WTC11 (cell line): ENCODE measurements at regions not wholly inside any gene's neighbourhood (a gene's known extent, or its start where the extent isn't known, plus 50 kb on each side); places are given as distances from the start of the nearest gene placed in this dataset.

ENCODE experiments used
- ATAC-seq: fragments of 200-7000 bp; cut with Tn5 transposase; 2 replicates; pipeline ENCODE4 v1.10.0; 2021; ENCODE audit warnings: mild to moderate bottlenecking, moderate library complexity
- CTCF ChIA-PET: fragments of 300-600 bp; sonication (Branson Sonifier 250); formaldehyde crosslinking; loops from one replicate; lab custom pipeline; 2021; ENCODE audit warnings: antibody characterized with exemption; lab: Charles Lee
- POLR2A ChIA-PET: fragments of 350-600 bp; sonication (Branson Sonifier 250); formaldehyde crosslinking; loops from one replicate; lab custom pipeline; 2021; ENCODE audit warnings: antibody characterized with exemption; lab: Charles Lee
- DNase-seq: peaks from one replicate; pipeline ENCODE4 v3.0.0; 2021; ENCODE audit warnings: low spot score
- H3K27ac Mint-ChIP-seq: 2 replicates; pipeline ENCODE4 v1.8.0; 2021; ENCODE audit warnings: mixed read lengths
- H3K27me3 Mint-ChIP-seq: 2 replicates; pipeline ENCODE4 v1.8.0; 2021; ENCODE audit warnings: low read depth, mild to moderate bottlenecking, moderate library complexity, mixed read lengths
- H3K36me3 Mint-ChIP-seq: 2 replicates; pipeline ENCODE4 v1.8.0; 2021; ENCODE audit warnings: mixed read lengths
- H3K4me1 Mint-ChIP-seq: 2 replicates; pipeline ENCODE4 v1.8.0; 2022; ENCODE audit warnings: mixed read lengths
- H3K4me3 Mint-ChIP-seq: 2 replicates; pipeline ENCODE4 v1.8.0; 2021; ENCODE audit warnings: mild to moderate bottlenecking, moderate library complexity, mixed read lengths
- H3K9me3 Mint-ChIP-seq: 2 replicates; pipeline ENCODE4 v1.8.0; 2021; ENCODE audit warnings: mixed read lengths
- AFF4 ChIP-seq: sonication (generic); formaldehyde crosslinking; IDR thresholded peaks from 2 replicates; pipeline ENCODE4 v1.8.1; 2023; ENCODE audit warnings: mild to moderate bottlenecking, missing genetic modification reagents, borderline replicate concordance
- AR ChIP-seq: fragments of 250-450 bp; sonication (Bioruptor Pico); IDR thresholded peaks from 2 replicates; pipeline ENCODE4 v1.9.0; 2021; ENCODE audit warnings: mild to moderate bottlenecking
- EMX1 ChIP-seq: fragments of 250-450 bp; sonication (Bioruptor Pico); IDR thresholded peaks from 2 replicates; pipeline ENCODE4 v1.8.0; 2021; ENCODE audit warnings: mild to moderate bottlenecking
- GRHL2 ChIP-seq: fragments of 250-450 bp; sonication (Bioruptor Pico); IDR thresholded peaks from 2 replicates; pipeline ENCODE4 v1.8.0; 2022; ENCODE audit warnings: mild to moderate bottlenecking, moderate library complexity; ENCODE audit not compliant: insufficient replicate concordance, severe bottlenecking
- IRF1 ChIP-seq: sonication (generic); formaldehyde crosslinking; IDR thresholded peaks from 2 replicates; pipeline ENCODE4 v1.8.0; 2023; ENCODE audit warnings: missing genetic modification reagents
- NR1H2 ChIP-seq: sonication (generic); formaldehyde crosslinking; IDR thresholded peaks from 2 replicates; pipeline ENCODE4 v1.9.0; 2021; ENCODE audit warnings: mild to moderate bottlenecking, moderate library complexity, missing genetic modification reagents
- RELA ChIP-seq: sonication (generic); formaldehyde crosslinking; IDR thresholded peaks from 2 replicates; pipeline ENCODE4 v1.8.1; 2022; ENCODE audit warnings: missing genetic modification reagents, mild to moderate bottlenecking, borderline replicate concordance
- TP53 ChIP-seq: sonication (generic); formaldehyde crosslinking; IDR thresholded peaks from 2 replicates; pipeline ENCODE4 v1.8.1; 2023; ENCODE audit warnings: mild to moderate bottlenecking, missing genetic modification reagents
- ZNF425 ChIP-seq: fragments of 250-450 bp; sonication (Bioruptor Pico); conservative IDR thresholded peaks from 2 replicates; pipeline ENCODE4 v1.9.0; 2021; ENCODE audit warnings: mild to moderate bottlenecking
- ZNF532 ChIP-seq: fragments of 250-450 bp; sonication (Bioruptor Pico); IDR thresholded peaks from 2 replicates; pipeline ENCODE4 v1.9.0; 2021; ENCODE audit warnings: mild to moderate bottlenecking, borderline replicate concordance
- ZSCAN18 ChIP-seq: fragments of 250-450 bp; sonication (Bioruptor Pico); IDR thresholded peaks from 2 replicates; pipeline ENCODE4 v2.1.2; 2022; ENCODE audit warnings: mild to moderate bottlenecking, moderate library complexity

GRCh38 chr12:98137278-98137677 is 378.1 kb upstream of the TMPO start (continued):
- TF ChIP-seq AFF4: no peak
- no peak for TF ChIP-seq ZNF425 (CRISPR knock-in tag)
- TF ChIP-seq AR (CRISPR knock-in tag): no peak
- TF ChIP-seq GRHL2 (CRISPR knock-in tag): no peak
- no peak for TF ChIP-seq RELA (CRISPR knock-in tag)
- TF ChIP-seq IRF1 (CRISPR knock-in tag): no peak
- TF ChIP-seq ZNF532 (CRISPR knock-in tag): no peak
- no peak for TF ChIP-seq EMX1 (CRISPR knock-in tag)
- no peak for TF ChIP-seq TP53 (CRISPR knock-in tag)

- H3K9me3 Mint-ChIP-seq: peaks cover 13% of the 10 kb centered on the region
- H3K36me3 Mint-ChIP-seq: no peaks in the 10 kb centered on the region
- H3K27ac Mint-ChIP-seq: no peak overlapping the region
- CTCF ChIA-PET: no interaction called here
- H3K4me1 Mint-ChIP-seq: peaks cover 24% of the 10 kb centered on the region
- POLR2A ChIA-PET: no interaction called here
- ATAC-seq (no peak), DNase-seq (no peak)
- no peaks in the 10 kb centered on the region; the same call in 1 of the 2 replicates for H3K27me3 Mint-ChIP-seq
- no peak overlapping the region for H3K4me3 Mint-ChIP-seq
- no peak for TF ChIP-seq AFF4
- TF ChIP-seq NR1H2 (CRISPR knock-in tag): no peak
- TF ChIP-seq TP53 (CRISPR knock-in tag): no peak
- TF ChIP-seq ZSCAN18 (CRISPR knock-in tag): no peak
Observed at GRCh38 chr12:98144953-98145352, 370.4 kb upstream of the TMPO start.
